ENCODE measurements at regions not wholly inside any gene's neighbourhood (a gene's known extent, or its start where the extent isn't known, plus 50 kb on each side); places are given as distances from the start of the nearest gene placed in this dataset.

GRCh38 chr9:108086624-108087023, 597.1 kb upstream of the KLF4 start:
- Histone ChIP-seq H3K27ac (no peak overlapping the region), H3K4me1 (no peaks in the 10 kb centered on the region), H3K9me3 (no peaks in the 10 kb centered on the region), H3K27me3 (no peaks in the 10 kb centered on the region), H3K4me3 (no peak overlapping the region), H3K36me3 (no peaks in the 10 kb centered on the region)
- 78 to 83% methylated on average over 3 to 4 of the region's 4 CpGs for WGBS, 2 donors
- TF ChIP-seq POLR2A (IDR thresholded peaks at IDR 0.05) = no peak
- TF ChIP-seq CTCF (IDR thresholded peaks at IDR 0.05) = no peak
- DNase-seq = no peak
- intact Hi-C loops (cut with DNase I) = no loop called here

GRCh38 chr9:108085294-108085693, 595.7 kb upstream of the KLF4 start:
- Histone ChIP-seq H3K27ac (no peak overlapping the region), H3K9me3 (no peaks in the 10 kb centered on the region), H3K4me1 (no peaks in the 10 kb centered on the region), H3K27me3 (no peaks in the 10 kb centered on the region), H3K4me3 (no peak overlapping the region), H3K36me3 (no peaks in the 10 kb centered on the region)
- no peak for DNase-seq
- intact Hi-C loops (cut with DNase I) = no loop called here
- TF ChIP-seq POLR2A (IDR thresholded peaks at IDR 0.05) = no peak
- TF ChIP-seq CTCF (IDR thresholded peaks at IDR 0.05) = no peak
- WGBS, 2 donors = 87 to 92% methylated on average over 6 of the region's 6 CpGs

- Histone ChIP-seq H3K4me3 (no peak overlapping the region), H3K27me3 (no peaks in the 10 kb centered on the region), H3K36me3 (no peaks in the 10 kb centered on the region), H3K9me3 (no peaks in the 10 kb centered on the region), H3K27ac (no peak overlapping the region), H3K4me1 (peaks cover 0 to 2% (median 0%) of the 10 kb centered on the region in 3 donors)
- intact Hi-C loops (cut with DNase I) = no loop called here
- no peak for TF ChIP-seq CTCF (IDR thresholded peaks at IDR 0.05)
- TF ChIP-seq POLR2A (IDR thresholded peaks at IDR 0.05) = no peak
- WGBS, 2 donors = 82 to 93% methylated on average over 3 of the region's 3 CpGs
- no peak for DNase-seq
Observed at GRCh38 chr9:108083796-108084352, 594.3 kb upstream of the KLF4 start.

- Histone ChIP-seq H3K27ac (no peak overlapping the region), H3K27me3 (no peaks in the 10 kb centered on the region), H3K9me3 (no peaks in the 10 kb centered on the region), H3K4me3 (no peak overlapping the region), H3K4me1 (peaks cover 0 to 8% (median 0%) of the 10 kb centered on the region in 3 donors), H3K36me3 (no peaks in the 10 kb centered on the region)
- no peak for DNase-seq
- 82 to 84% methylated on average over 6 of the region's 6 CpGs for WGBS, 2 donors
- intact Hi-C loops (cut with DNase I) = no loop called here
- no peak for TF ChIP-seq CTCF (IDR thresholded peaks at IDR 0.05)
- TF ChIP-seq POLR2A (IDR thresholded peaks at IDR 0.05) = no peak
Observed at GRCh38 chr9:108083160-108083750, 593.7 kb upstream of the KLF4 start.

- no peaks in the 10 kb centered on the region for H3K36me3 ChIP-seq
- no peak overlapping the region for H3K27ac ChIP-seq
- intact Hi-C loops (cut with DNase I) = no loop called here
- no peaks in the 10 kb centered on the region for H3K9me3 ChIP-seq
- no peak overlapping the region for H3K4me3 ChIP-seq
- no peak for DNase-seq
- H3K4me1 ChIP-seq = peaks cover 0 to 22% (median 6%) of the 10 kb centered on the region in 3 donors
- no peaks in the 10 kb centered on the region for H3K27me3 ChIP-seq
- TF ChIP-seq POLR2A (IDR thresholded peaks at IDR 0.05) (no peak), CTCF (IDR thresholded peaks at IDR 0.05) (no peak)
Observed at GRCh38 chr9:108081112-108081511, 591.5 kb upstream of the KLF4 start.
